CD4-positive, alpha-beta T cell (primary cell): ENCODE measurements at regions not wholly inside any gene's neighbourhood (a gene's known extent, or its start where the extent isn't known, plus 50 kb on each side); places are given as distances from the start of the nearest gene placed in this dataset.

Experiments
- ATAC-seq: fragments of 200-7000 bp; cut with Tn5 transposase; one replicate; pipeline ENCODE4 v1.10.0; 2022; ENCODE audit warnings: mild to moderate bottlenecking; ENCODE audit not compliant: poor library complexity
- CTCF ChIA-PET: fragments of 350-600 bp; sonication (Branson Sonifier 250); formaldehyde crosslinking; loops from one replicate; lab custom pipeline; 2021; ENCODE audit warnings: antibody characterized with exemption, inconsistent platforms; lab: Charles Lee
- POLR2A ChIA-PET: fragments of 350-600 bp; sonication (Branson Sonifier 250); formaldehyde crosslinking; loops from one replicate; lab custom pipeline; 2021; ENCODE audit warnings: antibody characterized with exemption, inconsistent platforms; lab: Charles Lee
- DNase-seq, 14 experiments: peaks; one replicate each; pipeline ENCODE4 v3.0.0-alpha.2; 2013 to 2020; ENCODE audit warnings: mixed read lengths in 2 of 14
- H3K27ac ChIP-seq, 2 donors: one replicate each; pipeline versions ENCODE4 v1.5.1 to v1.7.0; 2013; ENCODE audit warnings: low read length in 2 of 2, low read depth in 1 of 2, mild to moderate bottlenecking in 1 of 2
- H3K27me3 ChIP-seq, 2 experiments: 1 replicate in 1 of 2; 2 replicates in 1 of 2; pipeline versions ENCODE4 v1.6.1 to v1.7.0; 2013; ENCODE audit warnings: low read length in 2 of 2, control low read depth in 1 of 2, mild to moderate bottlenecking in 1 of 2, moderate library complexity in 1 of 2; ENCODE audit not compliant: insufficient read depth in 2 of 2, control insufficient read depth in 1 of 2
- H3K36me3 ChIP-seq: one replicate; pipeline ENCODE4 v1.6.1; 2013; ENCODE audit warnings: low read length, control low read depth; ENCODE audit not compliant: insufficient read depth
- H3K4me1 ChIP-seq: one replicate; pipeline ENCODE4 v1.6.1; 2013; ENCODE audit warnings: low read length, control low read depth; ENCODE audit not compliant: insufficient read depth
- H3K4me3 ChIP-seq: one replicate; pipeline ENCODE4 v1.5.1; 2013; ENCODE audit warnings: mild to moderate bottlenecking, low read length, moderate library complexity
- H3K9me3 ChIP-seq, 2 experiments: 1 replicate in 1 of 2; 2 replicates in 1 of 2; pipeline versions ENCODE4 v1.6.1 to v1.7.0; 2013; ENCODE audit warnings: low read length in 2 of 2, mild to moderate bottlenecking in 2 of 2, control low read depth in 1 of 2, moderate library complexity in 1 of 2; ENCODE audit not compliant: control insufficient read depth in 1 of 2, insufficient read depth in 1 of 2
- H3K27ac Mint-ChIP-seq: one replicate; pipeline ENCODE4 v1.8.0; 2020; ENCODE audit warnings: mixed read lengths
- H3K27me3 Mint-ChIP-seq: one replicate; pipeline ENCODE4 v1.8.0; 2021; ENCODE audit warnings: mixed read lengths
- H3K36me3 Mint-ChIP-seq: one replicate; pipeline ENCODE4 v1.8.0; 2021; ENCODE audit warnings: low read depth, mixed read lengths
- H3K4me1 Mint-ChIP-seq: one replicate; pipeline ENCODE4 v1.8.0; 2021; ENCODE audit warnings: low read depth, mixed read lengths
- H3K4me3 Mint-ChIP-seq: one replicate; pipeline ENCODE4 v1.8.0; 2020; ENCODE audit warnings: mild to moderate bottlenecking, mixed read lengths
- H3K9me3 Mint-ChIP-seq: one replicate; pipeline ENCODE4 v1.8.0; 2020; ENCODE audit warnings: mixed read lengths
- CTCF ChIP-seq: fragments of 200-600 bp; IDR thresholded peaks from one replicate; pipeline ENCODE4 v1.8.0; 2022; ENCODE audit warnings: antibody characterized with exemption, mild to moderate bottlenecking
- intact Hi-C, 2 experiments: fragments of 100-400 bp; cut with DNase I in 1 of 2; cut with micrococcal nuclease in 1 of 2; formaldehyde crosslinking; loops; one replicate each; pipeline versions ENCODE4 v1.15.1 to v1.9.0; 2023 to 2025; cut with DNase I, micrococcal nuclease

DNA sequence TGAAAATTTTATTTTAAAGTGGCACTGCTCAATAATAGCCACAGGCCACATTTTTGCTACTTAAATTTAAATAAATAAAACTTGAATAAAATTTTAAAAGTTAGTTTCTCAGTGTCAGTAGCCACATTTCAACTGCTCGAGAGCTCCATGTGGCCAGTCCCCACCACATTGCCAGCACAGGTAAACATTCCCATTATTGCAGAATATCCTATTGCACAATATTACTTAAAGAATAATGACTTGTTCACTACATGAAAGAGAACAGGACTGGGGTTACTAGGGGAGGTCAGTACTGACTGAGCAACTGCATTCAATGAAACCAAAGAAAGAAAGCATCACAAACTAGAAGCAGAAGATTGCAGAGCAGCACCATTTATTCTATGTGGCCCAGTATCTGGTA is 2201.6 kb upstream of the TENM3 start:
- no peak for TF ChIP-seq CTCF
- Histone ChIP-seq H3K9me3 (peaks cover 0 to 3% of the 10 kb centered on the region in 2 experiments), H3K4me3 (no peak overlapping the region)

DNA sequence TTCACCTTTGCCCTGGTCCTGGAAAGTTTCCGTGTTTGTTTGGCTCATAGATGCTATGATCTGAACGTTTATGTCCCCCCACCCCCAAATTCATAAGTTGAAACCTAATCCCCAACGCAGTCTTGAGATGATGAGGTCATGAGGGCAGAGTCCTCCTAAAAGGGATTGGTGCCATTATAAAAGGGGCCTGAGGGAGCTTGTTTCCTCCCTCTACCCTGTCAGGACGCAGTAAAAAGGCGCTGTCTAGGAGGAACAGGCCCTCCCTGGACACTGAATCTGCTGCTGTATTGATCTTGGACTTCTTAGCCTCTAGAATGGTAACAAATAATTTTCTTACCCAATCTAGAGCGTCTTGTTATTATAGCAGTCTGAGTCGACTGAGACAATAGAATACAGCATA is 2190.6 kb upstream of the TENM3 start:
- no peak for TF ChIP-seq CTCF
- H3K9me3 Mint-ChIP-seq, result no peaks in the 10 kb centered on the region
- ChIA-PET CTCF (no interaction called here), POLR2A (no interaction called here)
- Histone ChIP-seq H3K27ac (no peak overlapping the region), H3K4me3 (no peak overlapping the region), H3K9me3 (peaks cover 2 to 5% of the 10 kb centered on the region in 2 experiments), H3K4me1 (no peaks in the 10 kb centered on the region), H3K36me3 (no peaks in the 10 kb centered on the region), H3K27me3 (peaks cover 6 to 16% of the 10 kb centered on the region in 2 experiments)
- no peak overlapping the region for H3K4me3 Mint-ChIP-seq
- H3K4me1 Mint-ChIP-seq, result no peaks in the 10 kb centered on the region
- peaks cover 22% of the 10 kb centered on the region for H3K27me3 Mint-ChIP-seq
- ATAC-seq (no peak), DNase-seq (no peak)
- intact Hi-C loops, result no loop called here
- H3K27ac Mint-ChIP-seq, result no peak overlapping the region
- H3K36me3 Mint-ChIP-seq, result no peaks in the 10 kb centered on the region

More for the DNA sequence above, 2201.6 kb upstream of the TENM3 start:
- intact Hi-C loops, result no loop called here
- H3K27me3 Mint-ChIP-seq, result no peaks in the 10 kb centered on the region
- H3K27ac Mint-ChIP-seq, result no peak overlapping the region
- no peaks in the 10 kb centered on the region for H3K36me3 Mint-ChIP-seq
- H3K4me1 ChIP-seq, result no peaks in the 10 kb centered on the region
- peaks cover 10% of the 10 kb centered on the region for H3K9me3 Mint-ChIP-seq
- DNase-seq, result no peak
- ChIA-PET CTCF (no interaction called here), POLR2A (no interaction called here)
- H3K27me3 ChIP-seq, result no peaks in the 10 kb centered on the region
- H3K36me3 ChIP-seq, result no peaks in the 10 kb centered on the region
- H3K27ac ChIP-seq, result no peak overlapping the region
- H3K4me1 Mint-ChIP-seq, result no peaks in the 10 kb centered on the region
- ATAC-seq, result no peak
- H3K4me3 Mint-ChIP-seq, result no peak overlapping the region

DNA sequence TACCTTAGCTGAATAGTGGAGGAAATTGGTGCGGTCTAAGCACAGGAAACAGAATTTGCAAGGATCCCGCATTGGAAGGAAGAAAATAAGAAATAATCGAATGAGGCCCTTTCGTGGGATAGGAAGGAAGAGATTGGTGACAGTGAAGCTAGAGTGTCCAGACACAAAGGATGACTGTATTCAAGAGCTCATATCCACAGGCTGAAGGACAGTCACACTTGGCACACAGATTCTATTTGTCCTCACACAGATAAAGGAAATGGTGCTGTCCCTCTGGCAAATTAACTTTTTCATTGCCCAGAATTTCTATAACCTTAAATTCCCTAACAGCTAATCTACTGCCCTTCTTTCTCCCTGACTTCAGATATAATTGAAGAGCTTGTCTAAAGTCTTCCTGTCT is 2188.9 kb upstream of the TENM3 start:
- Histone ChIP-seq H3K9me3 (peaks cover 5 to 12% of the 10 kb centered on the region in 2 experiments), H3K27ac (no peak overlapping the region), H3K27me3 (peaks cover 14 to 22% of the 10 kb centered on the region in 2 experiments), H3K4me3 (no peak overlapping the region), H3K36me3 (no peaks in the 10 kb centered on the region), H3K4me1 (no peaks in the 10 kb centered on the region)
- H3K27me3 Mint-ChIP-seq, result peaks cover 24% of the 10 kb centered on the region
- H3K4me1 Mint-ChIP-seq, result no peaks in the 10 kb centered on the region
- ChIA-PET POLR2A (no interaction called here), CTCF (no interaction called here)
- no peak for DNase-seq
- H3K27ac Mint-ChIP-seq, result no peak overlapping the region
- intact Hi-C loops, result no loop called here
- no peak for TF ChIP-seq CTCF
- H3K9me3 Mint-ChIP-seq, result no peaks in the 10 kb centered on the region
- no peak for ATAC-seq
- H3K36me3 Mint-ChIP-seq, result no peaks in the 10 kb centered on the region
- H3K4me3 Mint-ChIP-seq, result no peak overlapping the region
